ENCODE measurements at regions not wholly inside any gene's neighbourhood (a gene's known extent, or its start where the extent isn't known, plus 50 kb on each side); places are given as distances from the start of the nearest gene placed in this dataset.

- intact Hi-C loops (cut with DNase I; ENCODE audit: low total_unique reads) = no loop called here
- H3K4me3 ChIP-seq (ENCODE audit: low read depth, poor library complexity, severe bottlenecking) = no peak overlapping the region
- no peak for DNase-seq (ENCODE audit: low spot score in 2 of 2)
- no peak for TF ChIP-seq POLR2A (IDR thresholded peaks at IDR 0.05)
- TF ChIP-seq, protein P1, sequence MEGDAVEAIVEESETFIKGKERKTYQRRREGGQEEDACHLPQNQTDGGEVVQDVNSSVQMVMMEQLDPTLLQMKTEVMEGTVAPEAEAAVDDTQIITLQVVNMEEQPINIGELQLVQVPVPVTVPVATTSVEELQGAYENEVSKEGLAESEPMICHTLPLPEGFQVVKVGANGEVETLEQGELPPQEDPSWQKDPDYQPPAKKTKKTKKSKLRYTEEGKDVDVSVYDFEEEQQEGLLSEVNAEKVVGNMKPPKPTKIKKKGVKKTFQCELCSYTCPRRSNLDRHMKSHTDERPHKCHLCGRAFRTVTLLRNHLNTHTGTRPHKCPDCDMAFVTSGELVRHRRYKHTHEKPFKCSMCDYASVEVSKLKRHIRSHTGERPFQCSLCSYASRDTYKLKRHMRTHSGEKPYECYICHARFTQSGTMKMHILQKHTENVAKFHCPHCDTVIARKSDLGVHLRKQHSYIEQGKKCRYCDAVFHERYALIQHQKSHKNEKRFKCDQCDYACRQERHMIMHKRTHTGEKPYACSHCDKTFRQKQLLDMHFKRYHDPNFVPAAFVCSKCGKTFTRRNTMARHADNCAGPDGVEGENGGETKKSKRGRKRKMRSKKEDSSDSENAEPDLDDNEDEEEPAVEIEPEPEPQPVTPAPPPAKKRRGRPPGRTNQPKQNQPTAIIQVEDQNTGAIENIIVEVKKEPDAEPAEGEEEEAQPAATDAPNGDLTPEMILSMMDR (IDR thresholded peaks at IDR 0.05) = no peak
- WGBS, 2 donors = 67 to 75% methylated on average over 3 of the region's 3 CpGs
Observed at GRCh38 chr10:111532139-111532538, 455.3 kb downstream of the ADRA2A start.

DNA sequence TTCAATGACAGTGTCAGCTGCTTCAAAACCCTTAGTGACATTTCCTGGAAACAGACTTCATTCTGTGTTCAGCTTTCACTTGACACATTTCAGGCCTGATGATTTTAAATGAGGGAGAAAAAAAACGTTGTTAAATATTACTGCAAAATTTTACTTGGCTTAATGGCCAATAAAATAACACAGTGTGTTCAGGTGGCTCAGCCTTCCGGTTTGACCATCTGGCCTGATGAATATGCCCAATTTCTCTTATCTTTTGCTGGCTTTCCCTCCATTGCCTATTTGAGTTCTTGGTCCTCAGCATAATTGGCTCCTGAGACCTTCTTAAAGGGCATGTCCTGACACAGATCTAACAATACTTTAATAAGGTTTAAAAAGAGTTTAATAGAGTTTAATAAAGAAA, 462.4 kb downstream of the ADRA2A start:
- 71 to 76% methylated on average over 2 of the region's 2 CpGs for WGBS, 2 donors
- H3K4me3 ChIP-seq (ENCODE audit: low read depth, poor library complexity, severe bottlenecking) = no peak overlapping the region
- DNase-seq (ENCODE audit: low spot score in 2 of 2) = no peak
- intact Hi-C loops (cut with DNase I; ENCODE audit: low total_unique reads) = no loop called here
- TF ChIP-seq, protein P1 (IDR thresholded peaks at IDR 0.05) = no peak
- TF ChIP-seq POLR2A (IDR thresholded peaks at IDR 0.05) = no peak

GRCh38 chr10:111543854-111544253, 467.0 kb downstream of the ADRA2A start:
- intact Hi-C loops (cut with DNase I; ENCODE audit: low total_unique reads) = no loop called here

GRCh38 chr10:111545861-111546605, 469.2 kb downstream of the ADRA2A start:
- no peak for DNase-seq (ENCODE audit: low spot score in 2 of 2)
- H3K4me3 ChIP-seq (ENCODE audit: low read depth, poor library complexity, severe bottlenecking) = no peak overlapping the region
- TF ChIP-seq, protein P1 (IDR thresholded peaks at IDR 0.05) = no peak
- no peak for TF ChIP-seq POLR2A (IDR thresholded peaks at IDR 0.05)
- WGBS, 2 donors = 57 to 60% methylated on average over 4 of the region's 4 CpGs
- intact Hi-C loops (cut with DNase I; ENCODE audit: low total_unique reads) = no loop called here

More at GRCh38 chr10:111543854-111544253, 467.0 kb downstream of the ADRA2A start:
- TF ChIP-seq, protein P1 (IDR thresholded peaks at IDR 0.05) = no peak
- no peak for TF ChIP-seq POLR2A (IDR thresholded peaks at IDR 0.05)
- DNase-seq (ENCODE audit: low spot score in 2 of 2) = no peak
- 71 to 84% methylated on average over 2 of the region's 2 CpGs for WGBS, 2 donors
- H3K4me3 ChIP-seq (ENCODE audit: low read depth, poor library complexity, severe bottlenecking) = no peak overlapping the region

DNA sequence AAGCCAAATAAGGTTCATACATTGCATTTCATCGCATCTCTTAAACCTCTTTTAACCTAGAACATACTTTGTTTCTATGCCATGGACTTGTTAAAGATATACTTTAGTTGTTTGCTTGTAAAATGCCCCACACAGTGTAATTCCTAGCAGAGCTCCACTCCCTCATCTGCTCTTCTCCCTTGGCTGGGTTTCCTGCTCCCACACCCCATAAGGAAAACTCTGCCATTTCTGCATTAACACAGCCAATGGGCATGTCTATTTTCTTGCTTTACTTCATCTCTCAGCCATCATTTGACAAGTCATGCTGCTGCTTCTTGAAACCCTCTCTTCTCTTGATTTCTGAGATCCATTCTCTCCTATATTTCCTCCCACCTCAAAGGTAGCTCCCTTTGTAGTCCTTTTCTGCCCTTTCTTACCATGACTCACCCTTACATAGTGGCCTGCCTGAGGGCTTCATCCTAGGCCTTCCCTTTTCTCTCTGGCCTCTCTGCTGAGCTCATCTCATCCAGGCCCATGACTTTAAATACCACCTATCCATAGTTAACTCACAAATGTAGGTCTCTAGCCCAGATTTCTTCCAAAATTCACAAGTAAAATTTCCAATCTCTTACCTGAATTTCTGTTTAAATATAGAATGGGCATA, 471.4 kb downstream of the ADRA2A start:
- no peak overlapping the region for H3K4me3 ChIP-seq (ENCODE audit: low read depth, poor library complexity, severe bottlenecking)
- no peak for DNase-seq (ENCODE audit: low spot score in 2 of 2)
- no peak for TF ChIP-seq POLR2A (IDR thresholded peaks at IDR 0.05)
- TF ChIP-seq, protein P1 (IDR thresholded peaks at IDR 0.05) = no peak
- WGBS, 2 donors = 100% methylated on average over 1 of the region's 1 CpG
- intact Hi-C loops (cut with DNase I; ENCODE audit: low total_unique reads) = no loop called here

All from lower leg skin (tissue), 4 donors.